ENCODE measurements at regions not wholly inside any gene's neighbourhood (a gene's known extent, or its start where the extent isn't known, plus 50 kb on each side); places are given as distances from the start of the nearest gene placed in this dataset.
"Not testable (repeated sequence)": the region's sequence is repeated elsewhere in the genome, so short reads cannot be mapped to it uniquely, and the experiment has no call there.

- not testable (repeated sequence) for TF ChIP-seq CTCF (IDR thresholded peaks at IDR 0.05); TCF7L2 (IDR thresholded peaks at IDR 0.05; ENCODE audit: low read depth, low read length); REST (IDR thresholded peaks at IDR 0.05; ENCODE audit: insufficient read depth in 1 of 2, low read depth in 2 of 2, low read length in 1 of 2); SIN3A (IDR thresholded peaks at IDR 0.05; ENCODE audit: borderline replicate concordance, insufficient read depth, low read depth, low read length); POLR2AphosphoS5 (IDR thresholded peaks at IDR 0.05; ENCODE audit: low read depth, low read length)
Measured at GRCh38 chr1:80288750-80289149, 1282.2 kb upstream of the ADGRL4 start.

Data from Panc1 (cell line).